Loucy (cell line): ENCODE measurements at regions not wholly inside any gene's neighbourhood (a gene's known extent, or its start where the extent isn't known, plus 50 kb on each side); places are given as distances from the start of the nearest gene placed in this dataset.

Experiments used
- CTCF ChIP-seq: fragments of 200-600 bp; sonication (generic); conservative IDR thresholded peaks from 2 replicates; pipeline ENCODE4 v1.5.1; 2014; ENCODE audit warnings: mild to moderate bottlenecking, antibody characterized with exemption, low read length
- EZH2phosphoT487 ChIP-seq: fragments of 200-600 bp; IDR thresholded peaks from 2 replicates; pipeline ENCODE4 v1.6.1; 2018; ENCODE audit warnings: antibody characterized with exemption, mild to moderate bottlenecking, moderate library complexity, borderline replicate concordance

DNA sequence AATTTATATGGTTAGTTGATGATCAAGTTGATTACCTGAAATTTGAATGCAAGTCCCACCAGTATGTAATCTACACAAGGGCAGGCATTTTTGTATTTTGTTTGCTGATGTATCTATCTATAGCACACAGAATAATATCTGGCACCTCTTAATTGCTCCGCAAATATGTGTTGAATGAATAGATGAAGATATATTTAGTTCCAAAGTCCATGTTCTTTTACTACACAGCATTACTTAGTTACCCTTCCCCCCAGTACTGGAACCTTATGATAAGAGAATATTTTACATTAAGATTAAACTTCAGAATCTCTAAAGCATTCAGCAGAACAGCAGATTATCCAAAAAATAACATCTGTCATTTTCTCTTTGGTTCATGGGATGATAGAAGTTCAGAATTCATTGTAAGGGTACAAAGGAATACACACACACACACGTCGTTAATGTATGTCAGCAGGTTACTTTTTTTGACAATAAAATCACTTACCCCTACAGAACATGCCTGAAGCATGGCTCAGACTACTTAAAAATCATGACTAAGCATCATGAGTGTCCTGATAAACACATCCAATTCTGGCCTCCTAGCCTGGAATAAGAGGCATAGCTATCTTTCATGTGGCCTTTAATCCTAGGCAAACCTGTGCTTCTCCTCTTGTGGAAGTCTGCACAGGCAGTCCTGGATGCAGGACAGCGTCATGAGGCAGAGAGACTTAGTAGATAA is 148.9 kb upstream of the TBC1D5 start:
- no peak for TF ChIP-seq CTCF
- TF ChIP-seq EZH2phosphoT487: no peak
